ENCODE measurements at regions not wholly inside any gene's neighbourhood (a gene's known extent, or its start where the extent isn't known, plus 50 kb on each side); places are given as distances from the start of the nearest gene placed in this dataset.

- DNase-seq (ENCODE audit: low read depth in 2 of 2), result no peak
Measured at GRCh38 chrX:110432091-110432905, 73.7 kb downstream of the RTL9 start.

GRCh38 chrX:110432906-110433215 lies 74.2 kb downstream of the RTL9 start:
- DNase-seq (ENCODE audit: low read depth in 2 of 2), result no peak

- no peak for DNase-seq (ENCODE audit: low read depth in 2 of 2)
Measured at GRCh38 chrX:110435196-110435595, 76.5 kb downstream of the RTL9 start.

GRCh38 chrX:110436523-110436922 lies 77.9 kb downstream of the RTL9 start:
- no peak for DNase-seq (ENCODE audit: low read depth in 2 of 2)

GRCh38 chrX:110437686-110438085 lies 79.0 kb downstream of the RTL9 start:
- DNase-seq (ENCODE audit: low read depth in 2 of 2), result no peak

- no peak for DNase-seq (ENCODE audit: low read depth in 2 of 2)
Measured at GRCh38 chrX:110440016-110440805, 81.6 kb downstream of the RTL9 start.

- DNase-seq (ENCODE audit: low read depth in 2 of 2), result no peak
Measured at GRCh38 chrX:110442635-110443034, 84.0 kb downstream of the RTL9 start.

GRCh38 chrX:110444996-110445395 lies 86.3 kb downstream of the RTL9 start:
- no peak for DNase-seq (ENCODE audit: low read depth in 2 of 2)

GRCh38 chrX:110448459-110448858 lies 89.8 kb downstream of the RTL9 start:
- DNase-seq (ENCODE audit: low read depth in 2 of 2), result no peak

GRCh38 chrX:110449312-110449711 lies 90.7 kb downstream of the RTL9 start:
- DNase-seq (ENCODE audit: low read depth in 2 of 2), result no peak

GRCh38 chrX:110450050-110450449 lies 91.4 kb downstream of the RTL9 start:
- DNase-seq (ENCODE audit: low read depth in 2 of 2), result peak in 1 of 2 donors; percentile 3

- DNase-seq (ENCODE audit: low read depth in 2 of 2), result no peak
Measured at GRCh38 chrX:110454336-110454735, 95.7 kb downstream of the RTL9 start.

- DNase-seq (ENCODE audit: low read depth in 2 of 2), result no peak
Measured at GRCh38 chrX:110462957-110463356, 104.3 kb downstream of the RTL9 start.

- DNase-seq (ENCODE audit: low read depth in 2 of 2), result no peak
Measured at GRCh38 chrX:110466790-110467189, 108.1 kb downstream of the RTL9 start.

GRCh38 chrX:110472265-110472664 lies 113.6 kb downstream of the RTL9 start:
- DNase-seq (ENCODE audit: low read depth in 2 of 2), result no peak

GRCh38 chrX:110477593-110478228 lies 119.1 kb downstream of the RTL9 start:
- no peak for DNase-seq (ENCODE audit: low read depth in 2 of 2)

- DNase-seq (ENCODE audit: low read depth in 2 of 2), result no peak
Measured at GRCh38 chrX:110491846-110492620, 133.4 kb downstream of the RTL9 start.

GRCh38 chrX:110504947-110505346 lies 146.3 kb downstream of the RTL9 start:
- DNase-seq (ENCODE audit: low read depth in 2 of 2), result no peak

GRCh38 chrX:110509755-110510532 lies 151.3 kb downstream of the RTL9 start:
- no peak for DNase-seq (ENCODE audit: low read depth in 2 of 2)

- no peak for DNase-seq (ENCODE audit: low read depth in 2 of 2)
Measured at GRCh38 chrX:110511238-110511637, 152.6 kb downstream of the RTL9 start.

GRCh38 chrX:110512341-110512740 lies 153.7 kb downstream of the RTL9 start:
- no peak for DNase-seq (ENCODE audit: low read depth in 2 of 2)
